ENCODE measurements at regions not wholly inside any gene's neighbourhood (a gene's known extent, or its start where the extent isn't known, plus 50 kb on each side); places are given as distances from the start of the nearest gene placed in this dataset.

DNA sequence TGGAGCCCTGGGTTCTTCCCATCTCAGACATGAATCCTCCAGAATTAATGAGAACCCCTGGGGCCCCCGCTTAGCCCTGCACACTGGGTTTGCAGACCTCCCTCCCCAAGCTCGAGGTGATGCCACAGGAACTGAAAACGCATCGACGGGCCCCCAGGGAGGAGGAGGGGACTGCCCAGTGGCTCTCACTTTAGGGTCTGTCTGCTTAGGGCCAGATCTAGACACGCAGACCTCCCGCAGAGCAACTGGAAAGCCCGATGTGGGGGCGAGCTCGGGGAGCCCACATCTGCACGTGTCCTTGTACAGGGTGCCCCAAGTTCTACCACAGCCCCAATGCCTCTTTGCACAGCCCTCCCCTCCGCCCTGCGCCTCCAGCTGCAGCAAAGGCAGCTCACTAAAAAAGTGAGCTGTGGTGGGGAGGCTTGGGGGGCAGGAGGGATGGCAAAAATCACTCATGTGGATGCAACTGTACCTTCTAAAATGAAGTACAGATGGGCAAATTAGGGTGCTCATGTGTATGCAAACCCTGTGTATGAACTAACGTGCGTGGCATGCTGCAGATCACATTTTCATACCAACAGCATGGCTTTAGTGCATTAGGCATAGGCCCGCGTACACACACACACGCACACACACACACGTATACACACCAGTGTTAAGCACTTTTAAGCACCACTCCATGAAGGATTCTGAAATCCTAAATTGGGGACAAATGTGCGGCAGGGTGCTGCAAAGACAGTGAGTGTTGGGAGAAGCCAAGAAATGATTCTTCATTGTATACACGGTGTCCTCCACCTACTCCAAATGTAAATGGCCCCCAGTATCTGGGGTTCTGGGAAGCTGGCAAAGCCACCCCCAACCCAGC, 99.9 kb upstream of the MAP1LC3B2 start:
- TF ChIP-seq, protein P1, sequence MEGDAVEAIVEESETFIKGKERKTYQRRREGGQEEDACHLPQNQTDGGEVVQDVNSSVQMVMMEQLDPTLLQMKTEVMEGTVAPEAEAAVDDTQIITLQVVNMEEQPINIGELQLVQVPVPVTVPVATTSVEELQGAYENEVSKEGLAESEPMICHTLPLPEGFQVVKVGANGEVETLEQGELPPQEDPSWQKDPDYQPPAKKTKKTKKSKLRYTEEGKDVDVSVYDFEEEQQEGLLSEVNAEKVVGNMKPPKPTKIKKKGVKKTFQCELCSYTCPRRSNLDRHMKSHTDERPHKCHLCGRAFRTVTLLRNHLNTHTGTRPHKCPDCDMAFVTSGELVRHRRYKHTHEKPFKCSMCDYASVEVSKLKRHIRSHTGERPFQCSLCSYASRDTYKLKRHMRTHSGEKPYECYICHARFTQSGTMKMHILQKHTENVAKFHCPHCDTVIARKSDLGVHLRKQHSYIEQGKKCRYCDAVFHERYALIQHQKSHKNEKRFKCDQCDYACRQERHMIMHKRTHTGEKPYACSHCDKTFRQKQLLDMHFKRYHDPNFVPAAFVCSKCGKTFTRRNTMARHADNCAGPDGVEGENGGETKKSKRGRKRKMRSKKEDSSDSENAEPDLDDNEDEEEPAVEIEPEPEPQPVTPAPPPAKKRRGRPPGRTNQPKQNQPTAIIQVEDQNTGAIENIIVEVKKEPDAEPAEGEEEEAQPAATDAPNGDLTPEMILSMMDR (IDR thresholded peaks at IDR 0.05; ENCODE audit: poor library complexity), result no peak
- no peak for TF ChIP-seq EZH2 (IDR thresholded peaks at IDR 0.05; ENCODE audit: borderline replicate concordance)
- TF ChIP-seq EZH2phosphoT487 (IDR thresholded peaks at IDR 0.05; ENCODE audit: low read depth, severe bottlenecking, unreplicated experiment), result no peak

Data from hepatocyte (in vitro differentiated cells).